ENCODE measurements at regions not wholly inside any gene's neighbourhood (a gene's known extent, or its start where the extent isn't known, plus 50 kb on each side); places are given as distances from the start of the nearest gene placed in this dataset.

GRCh38 chr12:83603106-83603505 lies 916.4 kb downstream of the TMTC2 start:
- TF ChIP-seq POLR2A (IDR thresholded peaks at IDR 0.05): no peak
- TF ChIP-seq CTCF (IDR thresholded peaks at IDR 0.05): no peak

All from right lobe of liver (tissue), 4 donors.